ENCODE measurements at regions not wholly inside any gene's neighbourhood (a gene's known extent, or its start where the extent isn't known, plus 50 kb on each side); places are given as distances from the start of the nearest gene placed in this dataset.

GRCh38 chrX:139113708-139114107 lies 402.2 kb upstream of the FGF13 start:
- TF ChIP-seq TBP (IDR thresholded peaks at IDR 0.05; ENCODE audit: low read depth, low read length) (no peak), POLR2AphosphoS5 (IDR thresholded peaks at IDR 0.05; ENCODE audit: low read depth, low read length) (no peak), CTCF (IDR thresholded peaks at IDR 0.05; ENCODE audit: control extremely low read depth in 1 of 3, insufficient read depth in 1 of 3, low read depth in 1 of 3, low read length in 3 of 3) (no peak), JUN (IDR thresholded peaks at IDR 0.05; ENCODE audit: low read depth, low read length) (no peak), YY1 (IDR thresholded peaks at IDR 0.05; ENCODE audit: low read depth, low read length) (no peak)
- TF ChIP-seq, protein P1, sequence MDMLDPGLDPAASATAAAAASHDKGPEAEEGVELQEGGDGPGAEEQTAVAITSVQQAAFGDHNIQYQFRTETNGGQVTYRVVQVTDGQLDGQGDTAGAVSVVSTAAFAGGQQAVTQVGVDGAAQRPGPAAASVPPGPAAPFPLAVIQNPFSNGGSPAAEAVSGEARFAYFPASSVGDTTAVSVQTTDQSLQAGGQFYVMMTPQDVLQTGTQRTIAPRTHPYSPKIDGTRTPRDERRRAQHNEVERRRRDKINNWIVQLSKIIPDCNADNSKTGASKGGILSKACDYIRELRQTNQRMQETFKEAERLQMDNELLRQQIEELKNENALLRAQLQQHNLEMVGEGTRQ (IDR thresholded peaks at IDR 0.05; ENCODE audit: low read length), result no peak
